ENCODE measurements at regions not wholly inside any gene's neighbourhood (a gene's known extent, or its start where the extent isn't known, plus 50 kb on each side); places are given as distances from the start of the nearest gene placed in this dataset.

DNA sequence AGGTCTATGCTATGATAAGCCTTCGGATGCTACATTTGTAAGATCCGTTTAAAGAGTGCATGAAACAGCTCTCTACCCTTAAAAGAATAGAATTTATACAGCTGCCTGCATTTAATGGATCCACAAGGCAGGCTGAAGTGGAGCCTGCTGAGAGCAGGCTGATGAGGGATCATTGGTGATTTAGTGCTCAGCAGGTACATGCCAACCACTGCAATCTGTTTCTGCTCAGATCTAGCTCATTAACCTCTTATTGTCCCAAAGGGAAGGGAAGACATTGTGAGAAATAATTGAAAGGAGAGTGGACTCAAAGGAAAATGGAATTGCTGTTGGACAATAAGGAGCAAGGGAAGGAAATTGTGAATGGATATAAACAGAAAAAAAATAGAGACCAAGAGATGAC lies 822.6 kb downstream of the TRIB2 start:
- TF ChIP-seq, protein P1, sequence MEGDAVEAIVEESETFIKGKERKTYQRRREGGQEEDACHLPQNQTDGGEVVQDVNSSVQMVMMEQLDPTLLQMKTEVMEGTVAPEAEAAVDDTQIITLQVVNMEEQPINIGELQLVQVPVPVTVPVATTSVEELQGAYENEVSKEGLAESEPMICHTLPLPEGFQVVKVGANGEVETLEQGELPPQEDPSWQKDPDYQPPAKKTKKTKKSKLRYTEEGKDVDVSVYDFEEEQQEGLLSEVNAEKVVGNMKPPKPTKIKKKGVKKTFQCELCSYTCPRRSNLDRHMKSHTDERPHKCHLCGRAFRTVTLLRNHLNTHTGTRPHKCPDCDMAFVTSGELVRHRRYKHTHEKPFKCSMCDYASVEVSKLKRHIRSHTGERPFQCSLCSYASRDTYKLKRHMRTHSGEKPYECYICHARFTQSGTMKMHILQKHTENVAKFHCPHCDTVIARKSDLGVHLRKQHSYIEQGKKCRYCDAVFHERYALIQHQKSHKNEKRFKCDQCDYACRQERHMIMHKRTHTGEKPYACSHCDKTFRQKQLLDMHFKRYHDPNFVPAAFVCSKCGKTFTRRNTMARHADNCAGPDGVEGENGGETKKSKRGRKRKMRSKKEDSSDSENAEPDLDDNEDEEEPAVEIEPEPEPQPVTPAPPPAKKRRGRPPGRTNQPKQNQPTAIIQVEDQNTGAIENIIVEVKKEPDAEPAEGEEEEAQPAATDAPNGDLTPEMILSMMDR (IDR thresholded peaks at IDR 0.05): no peak
- H3K27ac ChIP-seq (ENCODE audit: low read length): no peak overlapping the region
- intact Hi-C loops (cut with micrococcal nuclease): no loop called here
- Mint-ChIP-seq H3K27ac (no peak overlapping the region), H3K27me3 (ENCODE audit: low read depth in 2 of 2) (no peaks in the 10 kb centered on the region), H3K4me1 (no peaks in the 10 kb centered on the region), H3K9me3 (peaks cover 5 to 11% of the 10 kb centered on the region in 2 donors), H3K36me3 (no peaks in the 10 kb centered on the region), H3K4me3 (no peak overlapping the region)
- H3K4me3 ChIP-seq (ENCODE audit: low read length): no peak overlapping the region
- no peaks in the 10 kb centered on the region for H3K27me3 ChIP-seq (ENCODE audit: control insufficient read depth, insufficient read depth, low read length)
- ATAC-seq (no peak), DNase-seq (no peak)
- 86% methylated on average over 2 of the region's 2 CpGs for WGBS (ENCODE audit: insufficient coverage)
- H3K4me1 ChIP-seq (ENCODE audit: control insufficient read depth, insufficient read depth, low read length): no peaks in the 10 kb centered on the region
- H3K36me3 ChIP-seq (ENCODE audit: control insufficient read depth, insufficient read depth, low read length): no peaks in the 10 kb centered on the region
- no peaks in the 10 kb centered on the region for H3K9me3 ChIP-seq (ENCODE audit: control insufficient read depth, insufficient read depth, low read length)

DNA sequence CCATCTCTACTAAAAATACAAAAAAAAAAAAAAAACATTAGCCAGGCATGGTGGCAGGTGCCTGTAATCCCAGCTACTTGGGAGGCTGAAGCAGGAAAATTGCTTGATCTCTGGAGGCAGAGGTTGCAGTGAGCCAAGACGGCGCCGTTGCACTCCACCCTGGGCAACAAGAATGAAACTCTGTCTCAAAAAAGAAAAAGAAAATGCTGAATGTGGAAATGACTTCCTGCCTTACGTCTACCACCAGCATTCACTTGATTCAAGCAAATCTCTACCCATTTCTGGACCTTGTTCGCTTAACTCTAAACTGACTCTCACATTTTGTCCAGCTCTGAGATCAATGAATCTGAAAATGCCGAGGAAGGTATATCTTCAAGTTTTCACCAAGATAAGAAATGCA lies 825.3 kb downstream of the TRIB2 start:
- H3K36me3 ChIP-seq (ENCODE audit: control insufficient read depth, insufficient read depth, low read length): no peaks in the 10 kb centered on the region
- TF ChIP-seq, protein P1 (IDR thresholded peaks at IDR 0.05): no peak
- Mint-ChIP-seq H3K4me3 (no peak overlapping the region), H3K4me1 (no peaks in the 10 kb centered on the region), H3K27ac (no peak overlapping the region), H3K9me3 (peaks cover 8 to 12% of the 10 kb centered on the region in 2 donors), H3K27me3 (ENCODE audit: low read depth in 2 of 2) (no peaks in the 10 kb centered on the region), H3K36me3 (no peaks in the 10 kb centered on the region)
- ATAC-seq: no peak
- H3K27ac ChIP-seq (ENCODE audit: low read length): no peak overlapping the region
- no peak for DNase-seq
- H3K4me1 ChIP-seq (ENCODE audit: control insufficient read depth, insufficient read depth, low read length): no peaks in the 10 kb centered on the region
- H3K27me3 ChIP-seq (ENCODE audit: control insufficient read depth, insufficient read depth, low read length): no peaks in the 10 kb centered on the region
- H3K4me3 ChIP-seq (ENCODE audit: low read length): no peak overlapping the region
- intact Hi-C loops (cut with micrococcal nuclease): no loop called here
- H3K9me3 ChIP-seq (ENCODE audit: control insufficient read depth, insufficient read depth, low read length): no peaks in the 10 kb centered on the region
- WGBS (ENCODE audit: insufficient coverage): 95% methylated on average over 5 of the region's 6 CpGs

DNA sequence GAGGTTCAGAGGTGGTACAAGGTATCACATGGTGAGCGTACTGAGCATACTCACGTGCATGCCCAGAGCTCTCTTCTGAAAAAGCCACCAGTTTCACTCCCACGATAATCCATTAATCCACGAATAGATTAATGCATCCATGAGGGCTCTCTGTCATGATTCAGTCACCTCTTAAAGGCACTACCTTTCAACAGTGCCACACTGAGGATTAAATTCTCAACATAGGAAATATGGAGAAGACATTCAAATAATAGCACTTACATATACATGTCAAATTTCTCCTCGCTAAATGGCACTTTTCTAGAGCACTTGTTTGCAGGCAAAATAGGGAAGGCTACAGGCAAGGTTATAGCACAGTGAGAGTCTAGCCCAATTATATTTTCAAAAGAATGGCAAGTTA lies 825.9 kb downstream of the TRIB2 start:
- no peaks in the 10 kb centered on the region for H3K27me3 ChIP-seq (ENCODE audit: control insufficient read depth, insufficient read depth, low read length)
- no peaks in the 10 kb centered on the region for H3K9me3 ChIP-seq (ENCODE audit: control insufficient read depth, insufficient read depth, low read length)
- no peaks in the 10 kb centered on the region for H3K27me3 Mint-ChIP-seq (ENCODE audit: low read depth in 2 of 2)
- ATAC-seq: no peak
- H3K36me3 ChIP-seq (ENCODE audit: control insufficient read depth, insufficient read depth, low read length): no peaks in the 10 kb centered on the region
- no peaks in the 10 kb centered on the region for H3K36me3 Mint-ChIP-seq
- H3K27ac Mint-ChIP-seq: no peak overlapping the region
- no peak overlapping the region for H3K4me3 ChIP-seq (ENCODE audit: low read length)
- H3K9me3 Mint-ChIP-seq: peaks cover 8 to 12% of the 10 kb centered on the region in 2 donors
- no peak overlapping the region for H3K27ac ChIP-seq (ENCODE audit: low read length)
- no peak overlapping the region for H3K4me3 Mint-ChIP-seq
- intact Hi-C loops (cut with micrococcal nuclease): no loop called here
- no peaks in the 10 kb centered on the region for H3K4me1 Mint-ChIP-seq
- H3K4me1 ChIP-seq (ENCODE audit: control insufficient read depth, insufficient read depth, low read length): no peaks in the 10 kb centered on the region
- no peak for DNase-seq
- TF ChIP-seq, protein P1 (IDR thresholded peaks at IDR 0.05): no peak
- WGBS (ENCODE audit: insufficient coverage): 74% methylated on average over 5 of the region's 5 CpGs

DNA sequence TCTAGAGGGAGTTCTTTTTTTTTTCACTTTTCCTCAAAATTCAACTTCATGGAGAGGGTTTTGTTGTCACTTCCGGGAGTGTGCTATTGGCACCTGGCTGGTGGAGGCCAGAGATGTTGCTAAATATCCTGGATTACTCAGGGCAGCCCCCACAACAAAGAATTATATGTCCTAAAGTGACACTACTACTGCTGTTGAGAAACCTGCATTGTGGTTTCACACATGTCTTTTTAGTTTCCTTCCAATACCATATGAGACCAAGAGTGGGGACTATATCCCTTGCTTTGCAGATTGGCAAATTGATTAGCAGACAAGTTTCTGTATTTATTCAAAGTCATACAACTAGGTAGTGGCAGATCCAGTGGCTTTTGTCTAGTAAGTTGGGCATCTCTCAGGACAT lies 826.8 kb downstream of the TRIB2 start:
- no peak overlapping the region for H3K4me3 ChIP-seq (ENCODE audit: low read length)
- intact Hi-C loops (cut with micrococcal nuclease): no loop called here
- peaks cover 8 to 12% of the 10 kb centered on the region in 2 donors for H3K9me3 Mint-ChIP-seq
- H3K36me3 Mint-ChIP-seq: no peaks in the 10 kb centered on the region
- H3K27me3 Mint-ChIP-seq (ENCODE audit: low read depth in 2 of 2): no peaks in the 10 kb centered on the region
- no peak overlapping the region for H3K27ac ChIP-seq (ENCODE audit: low read length)
- ATAC-seq (no peak), DNase-seq (no peak)
- H3K4me1 Mint-ChIP-seq: no peaks in the 10 kb centered on the region
- H3K4me3 Mint-ChIP-seq: no peak overlapping the region
- TF ChIP-seq, protein P1 (IDR thresholded peaks at IDR 0.05): no peak
- H3K9me3 ChIP-seq (ENCODE audit: control insufficient read depth, insufficient read depth, low read length): no peaks in the 10 kb centered on the region
- WGBS (ENCODE audit: insufficient coverage): no CpG with 5 or more reads among the region's 1 CpG
- H3K27me3 ChIP-seq (ENCODE audit: control insufficient read depth, insufficient read depth, low read length): no peaks in the 10 kb centered on the region
- no peaks in the 10 kb centered on the region for H3K36me3 ChIP-seq (ENCODE audit: control insufficient read depth, insufficient read depth, low read length)
- no peak overlapping the region for H3K27ac Mint-ChIP-seq
- no peaks in the 10 kb centered on the region for H3K4me1 ChIP-seq (ENCODE audit: control insufficient read depth, insufficient read depth, low read length)

Measured in natural killer cell (primary cell).